ENCODE measurements at regions not wholly inside any gene's neighbourhood (a gene's known extent, or its start where the extent isn't known, plus 50 kb on each side); places are given as distances from the start of the nearest gene placed in this dataset.

DNA sequence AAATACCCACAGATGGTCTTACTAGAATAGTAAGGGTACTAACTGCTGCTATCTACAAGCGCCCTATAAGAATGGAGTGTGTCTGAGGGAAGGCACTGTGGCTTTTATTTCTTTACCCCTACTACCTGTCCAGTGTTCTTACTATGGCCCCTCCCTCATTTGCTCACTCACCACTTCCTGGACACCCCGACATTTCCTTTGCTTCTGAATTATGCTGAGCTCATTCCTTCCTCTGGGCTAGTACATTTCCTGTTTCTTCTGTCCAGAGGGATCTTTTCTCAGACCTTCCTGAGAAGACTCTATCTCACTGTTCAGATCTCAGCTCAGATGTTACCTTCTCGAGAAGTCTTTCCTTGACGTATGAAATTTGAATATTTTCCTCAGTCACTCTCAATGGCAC, 192.1 kb upstream of the DAB1 start:
- POLR2A ChIA-PET, result no interaction called here
- CTCF ChIA-PET, result no interaction called here
- Mint-ChIP-seq H3K9me3 (no peaks in the 10 kb centered on the region), H3K27ac (no peak overlapping the region), H3K36me3 (ENCODE audit: low read depth) (no peaks in the 10 kb centered on the region), H3K4me3 (no peak overlapping the region), H3K4me1 (ENCODE audit: low read depth) (peaks cover 4% of the 10 kb centered on the region), H3K27me3 (peaks cover 6% of the 10 kb centered on the region)
- intact Hi-C loops (cut with micrococcal nuclease), result no loop called here
- TF ChIP-seq, protein P1, sequence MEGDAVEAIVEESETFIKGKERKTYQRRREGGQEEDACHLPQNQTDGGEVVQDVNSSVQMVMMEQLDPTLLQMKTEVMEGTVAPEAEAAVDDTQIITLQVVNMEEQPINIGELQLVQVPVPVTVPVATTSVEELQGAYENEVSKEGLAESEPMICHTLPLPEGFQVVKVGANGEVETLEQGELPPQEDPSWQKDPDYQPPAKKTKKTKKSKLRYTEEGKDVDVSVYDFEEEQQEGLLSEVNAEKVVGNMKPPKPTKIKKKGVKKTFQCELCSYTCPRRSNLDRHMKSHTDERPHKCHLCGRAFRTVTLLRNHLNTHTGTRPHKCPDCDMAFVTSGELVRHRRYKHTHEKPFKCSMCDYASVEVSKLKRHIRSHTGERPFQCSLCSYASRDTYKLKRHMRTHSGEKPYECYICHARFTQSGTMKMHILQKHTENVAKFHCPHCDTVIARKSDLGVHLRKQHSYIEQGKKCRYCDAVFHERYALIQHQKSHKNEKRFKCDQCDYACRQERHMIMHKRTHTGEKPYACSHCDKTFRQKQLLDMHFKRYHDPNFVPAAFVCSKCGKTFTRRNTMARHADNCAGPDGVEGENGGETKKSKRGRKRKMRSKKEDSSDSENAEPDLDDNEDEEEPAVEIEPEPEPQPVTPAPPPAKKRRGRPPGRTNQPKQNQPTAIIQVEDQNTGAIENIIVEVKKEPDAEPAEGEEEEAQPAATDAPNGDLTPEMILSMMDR (IDR thresholded peaks at IDR 0.05), result no peak
- no peak for DNase-seq
- no peak for ATAC-seq

DNA sequence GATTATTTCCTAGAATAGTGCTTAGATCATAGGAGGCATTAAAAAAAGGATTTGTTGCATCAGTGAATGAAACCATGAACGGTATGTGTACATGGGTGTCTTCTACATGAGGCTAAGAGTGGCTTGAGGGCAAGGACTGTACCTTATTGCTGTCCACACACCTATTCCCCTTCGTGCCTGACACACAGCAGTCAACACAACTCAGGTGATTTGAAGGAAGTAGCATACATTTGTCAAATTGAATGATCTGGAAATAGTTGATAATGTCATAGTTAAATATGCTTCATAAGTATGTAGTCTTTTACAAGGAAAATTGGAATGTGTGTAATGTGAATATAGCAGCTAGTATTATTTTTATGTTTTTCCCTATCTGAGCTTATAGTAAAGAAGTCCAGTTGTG, 189.0 kb upstream of the DAB1 start:
- Mint-ChIP-seq H3K4me3 (no peak overlapping the region), H3K9me3 (no peaks in the 10 kb centered on the region), H3K27ac (no peak overlapping the region), H3K36me3 (ENCODE audit: low read depth) (no peaks in the 10 kb centered on the region), H3K4me1 (ENCODE audit: low read depth) (peaks cover 4% of the 10 kb centered on the region), H3K27me3 (peaks cover 6% of the 10 kb centered on the region)
- no peak for ATAC-seq
- ChIA-PET POLR2A (no interaction called here), CTCF (no interaction called here)
- TF ChIP-seq, protein P1 (IDR thresholded peaks at IDR 0.05), result no peak
- DNase-seq, result no peak
- intact Hi-C loops (cut with micrococcal nuclease), result no loop called here

DNA sequence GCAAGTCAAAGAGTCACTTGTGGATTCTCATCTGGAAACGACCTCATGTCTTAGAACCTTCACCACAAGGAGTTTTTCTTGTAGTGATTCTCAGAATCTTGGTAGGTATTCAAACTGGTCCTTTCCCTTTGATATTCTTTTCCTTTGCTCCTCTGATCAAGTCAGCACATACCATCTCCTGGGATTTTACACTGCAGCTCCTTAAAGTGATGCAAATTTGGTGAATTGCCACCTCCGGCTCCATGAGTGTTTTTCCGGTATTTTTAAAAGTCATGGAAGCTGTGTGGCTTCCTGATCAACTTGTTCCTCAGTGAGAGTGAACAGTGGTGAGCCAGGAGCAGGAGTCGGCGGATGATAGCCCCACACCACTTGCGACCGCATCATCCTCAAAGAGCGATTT, 182.1 kb upstream of the DAB1 start:
- H3K9me3 Mint-ChIP-seq, result no peaks in the 10 kb centered on the region
- ChIA-PET CTCF (no interaction called here), POLR2A (no interaction called here)
- DNase-seq (no peak), ATAC-seq (no peak)
- no peak overlapping the region for H3K27ac Mint-ChIP-seq
- no peak overlapping the region for H3K4me3 Mint-ChIP-seq
- H3K4me1 Mint-ChIP-seq (ENCODE audit: low read depth), result no peaks in the 10 kb centered on the region
- H3K36me3 Mint-ChIP-seq (ENCODE audit: low read depth), result no peaks in the 10 kb centered on the region
- intact Hi-C loops (cut with micrococcal nuclease), result no loop called here
- TF ChIP-seq, protein P1 (IDR thresholded peaks at IDR 0.05), result no peak
- H3K27me3 Mint-ChIP-seq, result peaks cover 1% of the 10 kb centered on the region

DNA sequence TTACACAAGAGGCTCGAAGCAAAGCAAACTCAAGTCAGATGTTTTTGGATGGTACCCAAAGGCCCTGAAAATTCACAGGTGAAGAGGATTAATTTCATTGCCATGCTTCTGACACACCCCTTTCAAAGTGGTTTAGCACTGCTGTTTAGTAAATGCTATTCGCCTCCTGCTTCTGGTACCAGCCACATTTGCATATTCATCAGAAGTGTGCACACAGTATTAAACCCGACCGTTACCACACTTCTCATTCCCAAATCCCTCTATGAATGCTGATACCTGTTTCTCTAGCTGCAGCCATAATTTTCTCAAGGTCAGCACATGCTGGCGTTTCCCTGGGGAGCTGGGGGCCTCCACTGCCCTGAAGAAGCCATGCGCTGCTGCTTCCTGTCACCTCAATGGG, 179.8 kb upstream of the DAB1 start:
- CTCF ChIA-PET, result no interaction called here
- H3K36me3 Mint-ChIP-seq (ENCODE audit: low read depth), result no peaks in the 10 kb centered on the region

DNA sequence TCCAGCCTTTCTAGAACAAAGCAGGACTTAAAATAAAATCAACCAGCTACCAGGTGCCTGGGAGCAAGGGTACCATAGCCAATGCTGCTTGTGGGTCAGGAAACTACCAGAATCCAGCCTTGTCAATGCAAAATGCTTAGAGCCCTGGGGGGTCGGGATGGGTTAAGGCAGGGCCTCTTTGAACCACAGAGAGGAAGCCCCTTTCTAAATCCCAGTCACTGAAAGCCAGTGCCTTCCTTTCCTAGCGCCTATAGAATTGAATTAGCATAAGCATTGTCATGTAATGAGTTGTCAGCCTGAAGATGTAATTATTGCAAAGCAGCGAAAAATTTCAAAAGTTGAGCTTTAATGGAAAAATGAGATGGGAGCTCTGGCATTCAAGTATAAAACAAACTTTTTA, 176.6 kb upstream of the DAB1 start:
- peaks cover 1% of the 10 kb centered on the region for H3K27me3 Mint-ChIP-seq
- no peak overlapping the region for H3K4me3 Mint-ChIP-seq
- CTCF ChIA-PET, result no interaction called here
- ATAC-seq (no peak), DNase-seq (no peak)
- POLR2A ChIA-PET, result no interaction called here
- H3K36me3 Mint-ChIP-seq (ENCODE audit: low read depth), result no peaks in the 10 kb centered on the region
- intact Hi-C loops (cut with micrococcal nuclease), result no loop called here
- no peaks in the 10 kb centered on the region for H3K4me1 Mint-ChIP-seq (ENCODE audit: low read depth)
- TF ChIP-seq, protein P1 (IDR thresholded peaks at IDR 0.05), result no peak
- H3K9me3 Mint-ChIP-seq, result no peaks in the 10 kb centered on the region
- H3K27ac Mint-ChIP-seq, result no peak overlapping the region

More for the DNA sequence above, 179.8 kb upstream of the DAB1 start:
- peaks cover 1% of the 10 kb centered on the region for H3K27me3 Mint-ChIP-seq
- no peaks in the 10 kb centered on the region for H3K4me1 Mint-ChIP-seq (ENCODE audit: low read depth)
- no peaks in the 10 kb centered on the region for H3K9me3 Mint-ChIP-seq
- no peak for DNase-seq
- intact Hi-C loops (cut with micrococcal nuclease), result no loop called here
- TF ChIP-seq, protein P1 (IDR thresholded peaks at IDR 0.05), result no peak
- POLR2A ChIA-PET, result no interaction called here
- no peak overlapping the region for H3K4me3 Mint-ChIP-seq
- H3K27ac Mint-ChIP-seq, result no peak overlapping the region
- no peak for ATAC-seq
